Epithelial cell of esophagus (primary cell): ENCODE measurements at regions not wholly inside any gene's neighbourhood (a gene's known extent, or its start where the extent isn't known, plus 50 kb on each side); places are given as distances from the start of the nearest gene placed in this dataset.

Experiments used
- DNase-seq: peaks from one replicate; pipeline ENCODE4 v3.0.0; 2010; ENCODE audit warnings: low read depth
- H3K4me3 ChIP-seq: 2 replicates; pipeline ENCODE4 v1.5.1; 2011; ENCODE audit warnings: mild to moderate bottlenecking, low read length, control low read depth
- CTCF ChIP-seq: IDR thresholded peaks from 2 replicates; pipeline ENCODE4 v1.5.1; 2011; ENCODE audit warnings: low read depth, mild to moderate bottlenecking, low read length, control low read depth, inconsistent platforms; ENCODE audit not compliant: insufficient read depth; ENCODE audit errors: missing control alignments

- DNase-seq: peak; percentile 27
- no peak overlapping the region for H3K4me3 ChIP-seq
Measured at GRCh38 chr2:167550448-167550847, 662.2 kb downstream of the XIRP2 start.

DNA sequence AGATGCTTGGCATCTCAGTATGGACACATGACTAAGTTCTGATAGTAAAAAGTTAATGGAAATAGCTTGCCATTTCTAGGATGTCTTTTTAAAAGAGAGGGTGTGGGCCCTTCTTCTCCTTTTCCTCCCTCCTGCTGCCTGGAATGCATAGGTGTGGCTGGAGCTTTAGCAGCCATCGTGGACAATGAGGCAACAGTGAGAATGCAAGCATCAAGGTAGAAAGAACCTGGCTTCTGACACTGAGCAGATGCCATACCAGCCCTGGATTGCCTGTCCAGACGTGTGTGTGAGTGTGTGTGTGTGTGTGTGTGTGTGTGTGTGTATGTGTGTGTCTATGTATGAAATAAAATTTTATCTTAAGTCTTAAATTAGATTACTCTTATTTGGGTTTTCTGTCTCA is 660.1 kb downstream of the XIRP2 start:
- no peak for DNase-seq
- no peak overlapping the region for H3K4me3 ChIP-seq
- no peak for TF ChIP-seq CTCF

More at GRCh38 chr2:167550448-167550847, 662.2 kb downstream of the XIRP2 start:
- peak; percentile 44 for TF ChIP-seq CTCF

- no peak overlapping the region for H3K4me3 ChIP-seq
Measured at GRCh38 chr2:167544602-167545001, 656.3 kb downstream of the XIRP2 start.

DNA sequence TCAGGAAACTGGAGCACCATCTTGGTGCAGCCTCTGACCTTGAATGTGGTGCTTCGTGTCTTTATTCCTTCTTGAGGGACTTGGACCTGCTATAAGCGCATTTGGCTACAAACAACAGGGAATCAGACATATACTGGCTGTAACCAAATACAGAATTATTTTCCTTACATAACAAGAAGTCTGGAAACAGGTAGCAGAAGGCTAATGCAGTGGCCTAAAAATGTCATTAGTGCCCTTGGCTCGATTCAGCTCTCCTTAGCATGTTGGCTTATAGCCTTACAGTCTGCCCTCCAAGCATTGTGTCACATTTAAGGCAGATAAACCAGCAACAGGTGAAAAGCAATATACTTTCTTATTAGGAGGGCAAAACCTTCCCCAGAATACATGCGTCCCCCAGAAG is 655.4 kb downstream of the XIRP2 start:
- DNase-seq: no peak
- no peak overlapping the region for H3K4me3 ChIP-seq
- no peak for TF ChIP-seq CTCF

More at GRCh38 chr2:167544602-167545001, 656.3 kb downstream of the XIRP2 start:
- no peak for DNase-seq
- no peak for TF ChIP-seq CTCF

DNA sequence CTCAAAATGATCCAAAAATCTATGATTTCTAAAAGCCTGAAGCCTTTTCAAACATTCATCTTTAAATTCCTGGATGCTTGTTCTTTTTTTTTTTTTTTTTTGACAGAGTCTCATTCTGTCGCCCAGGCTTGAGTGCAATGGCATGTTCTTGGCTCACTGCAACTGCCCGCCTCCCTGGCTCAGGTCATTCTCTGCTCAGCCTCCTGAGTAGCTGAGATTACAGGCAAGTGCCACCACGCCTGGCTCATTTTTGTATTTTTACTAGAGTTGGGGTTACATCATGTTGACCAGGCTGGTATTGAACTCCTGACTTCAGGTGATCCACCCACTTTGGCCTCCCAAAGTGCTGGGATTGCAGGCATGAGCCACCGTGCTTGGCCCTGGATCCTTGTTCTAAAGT is 649.5 kb downstream of the XIRP2 start:
- no peak for TF ChIP-seq CTCF
- no peak overlapping the region for H3K4me3 ChIP-seq
- DNase-seq: no peak

DNA sequence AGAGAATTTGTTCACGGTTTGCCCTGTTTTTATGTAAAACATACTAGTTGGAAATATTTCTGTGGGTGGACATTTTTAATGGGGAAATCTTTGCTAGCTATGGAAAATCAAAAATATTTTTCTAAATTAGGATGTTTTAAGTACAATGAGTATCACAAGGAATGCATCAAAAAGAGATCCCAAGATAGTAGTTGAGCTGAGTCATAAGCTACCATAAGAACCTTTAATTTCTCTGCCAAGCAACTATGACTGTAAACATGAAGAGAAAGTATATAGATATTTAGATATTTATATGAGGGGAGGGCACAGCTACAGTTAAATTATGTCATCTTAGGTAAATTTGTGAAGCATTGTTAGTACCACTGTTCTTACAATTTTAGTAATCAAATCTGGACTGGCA is 646.2 kb downstream of the XIRP2 start:
- no peak for TF ChIP-seq CTCF
- DNase-seq: no peak
- H3K4me3 ChIP-seq: no peak overlapping the region

DNA sequence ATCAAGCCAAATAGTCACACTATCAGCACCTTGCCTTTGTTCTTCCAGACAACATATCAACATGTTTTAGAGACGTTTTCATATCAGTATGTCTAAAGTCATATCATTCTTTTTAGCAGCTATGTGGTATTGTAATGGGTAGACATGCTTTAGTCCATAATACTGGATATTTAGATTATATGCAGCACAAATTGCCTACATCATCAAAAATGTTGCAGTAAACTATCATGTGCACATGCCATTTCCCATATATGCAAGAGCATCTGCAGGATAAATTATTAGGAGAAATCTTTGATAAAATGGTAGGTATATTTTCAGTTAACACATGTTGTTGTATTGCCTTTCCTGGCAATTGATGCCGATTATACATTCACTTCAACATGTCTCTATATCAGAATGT is 636.5 kb downstream of the XIRP2 start:
- TF ChIP-seq CTCF: no peak
- H3K4me3 ChIP-seq: no peak overlapping the region
- DNase-seq: no peak
